ENCODE measurements at regions not wholly inside any gene's neighbourhood (a gene's known extent, or its start where the extent isn't known, plus 50 kb on each side); places are given as distances from the start of the nearest gene placed in this dataset.

- TF ChIP-seq CTCF (IDR thresholded peaks at IDR 0.05) = no peak
- no peak for TF ChIP-seq POLR2A (IDR thresholded peaks at IDR 0.05)
These were observed 171.7 kb downstream of the NHLRC3 start for GRCh38 chr13:39209731-39210531.
